ENCODE measurements at regions not wholly inside any gene's neighbourhood (a gene's known extent, or its start where the extent isn't known, plus 50 kb on each side); places are given as distances from the start of the nearest gene placed in this dataset.
"Not testable (repeated sequence)": the region's sequence is repeated elsewhere in the genome, so short reads cannot be mapped to it uniquely, and the experiment has no call there.

DNA sequence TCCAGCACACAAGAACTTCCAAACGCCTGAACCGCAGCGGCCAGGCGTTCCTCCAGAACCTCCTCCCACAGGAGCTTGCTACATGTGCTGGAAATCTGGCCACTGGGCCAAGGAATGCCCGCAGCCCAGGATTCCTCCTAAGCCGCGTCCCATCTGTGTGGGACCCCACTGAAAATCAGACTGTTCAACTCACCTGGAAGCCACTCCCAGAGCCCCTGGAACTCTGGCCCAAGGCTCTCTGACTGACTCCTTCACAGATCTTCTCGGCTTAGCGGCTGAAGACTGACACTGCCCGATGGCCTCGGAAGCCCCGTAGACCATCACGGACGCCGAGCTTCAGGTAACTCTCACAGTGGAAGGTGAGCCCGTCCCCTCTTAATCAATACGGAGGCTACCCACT is 130.2 kb upstream of the ADCY2 start:
- WGBS, 3 donors = 90 to 96% (median 93%) methylated on average over 13 to 15 of the region's 17 CpGs

DNA sequence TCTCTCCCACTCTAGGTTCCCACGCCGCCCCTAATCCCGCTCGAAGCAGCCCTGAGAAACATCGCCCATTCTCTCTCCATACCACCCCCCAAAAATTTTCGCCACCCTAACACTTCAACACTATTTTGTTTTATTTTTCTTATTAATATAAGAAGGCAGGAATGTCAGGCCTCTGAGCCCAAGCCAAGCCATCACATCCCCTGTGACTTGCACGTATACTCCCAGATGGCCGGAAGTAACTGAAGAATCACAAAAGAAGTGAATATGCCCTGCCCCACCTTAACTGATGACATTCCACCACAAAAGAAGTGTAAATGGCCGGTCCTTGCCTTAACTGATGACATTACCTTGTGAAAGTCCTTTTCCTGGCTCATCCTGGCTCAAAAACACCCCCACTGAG is 127.2 kb upstream of the ADCY2 start:
- 89 to 95% (median 92%) methylated on average over 2 to 8 of the region's 9 CpGs for WGBS, 3 donors

More for the DNA sequence above, 130.2 kb upstream of the ADCY2 start:
- H3K4me1 ChIP-seq (ENCODE audit: control insufficient read depth in 3 of 3, insufficient read depth in 2 of 3, low read depth in 1 of 3, low read length in 2 of 3); H3K9me3 ChIP-seq (ENCODE audit: control insufficient read depth in 2 of 2, insufficient read depth in 1 of 2, low read depth in 1 of 2, low read length in 1 of 2); FAIRE-seq; H3K4me3 ChIP-seq (ENCODE audit: low read depth in 1 of 3, low read length in 3 of 3); DNase-seq; H3K36me3 ChIP-seq (ENCODE audit: control insufficient read depth in 3 of 3, insufficient read depth in 2 of 3, low read depth in 1 of 3, low read length in 3 of 3); H3K27ac ChIP-seq (ENCODE audit: low read depth in 1 of 3, low read length in 2 of 3); H3K27me3 ChIP-seq (ENCODE audit: control insufficient read depth in 3 of 3, insufficient read depth in 3 of 3, low read length in 3 of 3): not testable (repeated sequence)

DNA sequence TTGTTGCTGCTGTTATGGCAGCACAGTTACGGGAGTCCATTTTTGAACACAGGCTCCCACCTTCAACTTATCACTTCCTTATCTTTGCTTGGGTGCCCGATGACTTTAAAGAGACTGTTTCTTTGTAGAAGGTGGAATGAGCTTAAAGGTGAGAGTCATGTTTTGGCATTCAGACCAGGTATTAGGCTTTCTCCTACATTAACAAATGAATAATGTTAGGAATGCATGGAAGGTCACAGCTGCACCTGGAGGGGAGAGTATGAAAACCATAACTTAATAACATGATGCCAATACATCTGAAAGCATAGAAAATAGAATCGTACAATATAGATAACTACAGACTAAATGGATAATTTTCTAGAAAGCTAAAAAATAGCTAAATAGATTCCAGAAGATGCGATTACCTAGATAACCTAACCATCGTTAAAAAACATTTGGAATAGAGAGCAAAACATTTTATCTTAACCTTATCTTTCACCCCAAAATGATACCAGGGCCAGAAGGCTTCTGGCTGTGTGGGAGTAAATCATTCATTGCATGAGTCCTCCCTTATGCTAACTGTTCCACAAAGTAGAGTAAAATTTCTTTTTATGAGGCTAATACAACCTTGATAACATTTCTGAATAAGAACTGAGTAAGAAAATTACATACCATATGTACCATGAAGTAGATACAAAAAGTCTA is 126.2 kb upstream of the ADCY2 start:
- FAIRE-seq (no peak), DNase-seq (no peak)
- peaks cover 0 to 13% (median 0%) of the 10 kb centered on the region in 3 donors for H3K4me1 ChIP-seq (ENCODE audit: control insufficient read depth in 3 of 3, insufficient read depth in 2 of 3, low read depth in 1 of 3, low read length in 2 of 3)
- H3K9me3 ChIP-seq (ENCODE audit: control insufficient read depth in 2 of 2, insufficient read depth in 1 of 2, low read depth in 1 of 2, low read length in 1 of 2) = no peaks in the 10 kb centered on the region
- WGBS, 3 donors = 30 to 53% (median 48%) methylated on average over 5 of the region's 5 CpGs
- H3K4me3 ChIP-seq (ENCODE audit: low read depth in 1 of 3, low read length in 3 of 3) = no peak overlapping the region
- H3K27me3 ChIP-seq (ENCODE audit: control insufficient read depth in 3 of 3, insufficient read depth in 3 of 3, low read length in 3 of 3) = no peaks in the 10 kb centered on the region
- H3K27ac ChIP-seq (ENCODE audit: low read depth in 1 of 3, low read length in 2 of 3) = no peak overlapping the region
- H3K36me3 ChIP-seq (ENCODE audit: control insufficient read depth in 3 of 3, insufficient read depth in 2 of 3, low read depth in 1 of 3, low read length in 3 of 3) = no peaks in the 10 kb centered on the region

More for the DNA sequence above, 127.2 kb upstream of the ADCY2 start:
- DNase-seq; H3K9me3 ChIP-seq (ENCODE audit: control insufficient read depth in 2 of 2, insufficient read depth in 1 of 2, low read depth in 1 of 2, low read length in 1 of 2); H3K27me3 ChIP-seq (ENCODE audit: control insufficient read depth in 3 of 3, insufficient read depth in 3 of 3, low read length in 3 of 3); FAIRE-seq; H3K27ac ChIP-seq (ENCODE audit: low read depth in 1 of 3, low read length in 2 of 3); H3K4me3 ChIP-seq (ENCODE audit: low read depth in 1 of 3, low read length in 3 of 3); H3K36me3 ChIP-seq (ENCODE audit: control insufficient read depth in 3 of 3, insufficient read depth in 2 of 3, low read depth in 1 of 3, low read length in 3 of 3): not testable (repeated sequence)
- H3K4me1 ChIP-seq (ENCODE audit: control insufficient read depth in 3 of 3, insufficient read depth in 2 of 3, low read depth in 1 of 3, low read length in 2 of 3) = peaks cover 0 to 13% (median 0%) of the 10 kb centered on the region in 3 donors

GRCh38 chr5:7271435-7272084 is 124.4 kb upstream of the ADCY2 start:
- Histone ChIP-seq H3K27me3 (ENCODE audit: control insufficient read depth in 3 of 3, insufficient read depth in 3 of 3, low read length in 3 of 3) (no peaks in the 10 kb centered on the region), H3K4me1 (ENCODE audit: control insufficient read depth in 3 of 3, insufficient read depth in 2 of 3, low read depth in 1 of 3, low read length in 2 of 3) (peaks cover 0 to 13% (median 0%) of the 10 kb centered on the region in 3 donors), H3K9me3 (ENCODE audit: control insufficient read depth in 2 of 2, insufficient read depth in 1 of 2, low read depth in 1 of 2, low read length in 1 of 2) (no peaks in the 10 kb centered on the region), H3K4me3 (ENCODE audit: low read depth in 1 of 3, low read length in 3 of 3) (no peak overlapping the region), H3K27ac (ENCODE audit: low read depth in 1 of 3, low read length in 2 of 3) (no peak overlapping the region), H3K36me3 (ENCODE audit: control insufficient read depth in 3 of 3, insufficient read depth in 2 of 3, low read depth in 1 of 3, low read length in 3 of 3) (no peaks in the 10 kb centered on the region)
- WGBS, 3 donors = 47 to 62% (median 58%) methylated on average over 6 of the region's 6 CpGs
- FAIRE-seq = no peak
- peak; percentile 16 to 48 for DNase-seq

DNA sequence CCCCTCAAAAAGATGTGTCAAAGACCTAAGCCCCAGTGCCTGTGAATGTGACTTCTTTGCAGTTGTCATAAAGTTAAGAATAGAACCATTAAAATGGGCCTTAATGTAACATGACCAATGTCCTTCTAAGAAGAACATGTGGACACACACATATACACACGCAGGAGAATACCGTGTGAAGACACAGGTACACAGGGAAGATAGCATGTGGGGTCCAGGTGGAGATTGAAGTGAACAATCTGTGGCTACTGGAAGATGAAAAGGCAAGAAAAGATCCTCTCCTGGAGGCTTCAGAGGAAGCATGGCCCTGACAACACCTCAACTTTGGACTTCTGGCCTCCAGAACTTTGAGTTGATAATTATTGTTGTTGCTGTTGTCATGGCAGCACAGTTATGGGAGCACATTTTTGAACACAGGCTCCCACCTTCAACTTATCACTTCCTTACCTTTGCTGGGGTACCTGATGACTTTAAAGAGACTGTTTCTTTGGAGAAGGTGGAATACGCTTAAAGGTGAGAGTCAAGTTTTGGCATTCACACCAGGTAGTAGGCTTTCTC is 123.5 kb upstream of the ADCY2 start:
- Histone ChIP-seq H3K9me3 (ENCODE audit: control insufficient read depth in 2 of 2, insufficient read depth in 1 of 2, low read depth in 1 of 2, low read length in 1 of 2) (no peaks in the 10 kb centered on the region), H3K36me3 (ENCODE audit: control insufficient read depth in 3 of 3, insufficient read depth in 2 of 3, low read depth in 1 of 3, low read length in 3 of 3) (no peaks in the 10 kb centered on the region), H3K4me3 (ENCODE audit: low read depth in 1 of 3, low read length in 3 of 3) (no peak overlapping the region), H3K27me3 (ENCODE audit: control insufficient read depth in 3 of 3, insufficient read depth in 3 of 3, low read length in 3 of 3) (no peaks in the 10 kb centered on the region), H3K4me1 (ENCODE audit: control insufficient read depth in 3 of 3, insufficient read depth in 2 of 3, low read depth in 1 of 3, low read length in 2 of 3) (peaks cover 0 to 13% (median 0%) of the 10 kb centered on the region in 3 donors), H3K27ac (ENCODE audit: low read depth in 1 of 3, low read length in 2 of 3) (no peak overlapping the region)
- peak; percentile 73 to 80 for DNase-seq
- no peak for FAIRE-seq
- WGBS, 3 donors = 62 to 90% (median 68%) methylated on average over 3 of the region's 3 CpGs

DNA sequence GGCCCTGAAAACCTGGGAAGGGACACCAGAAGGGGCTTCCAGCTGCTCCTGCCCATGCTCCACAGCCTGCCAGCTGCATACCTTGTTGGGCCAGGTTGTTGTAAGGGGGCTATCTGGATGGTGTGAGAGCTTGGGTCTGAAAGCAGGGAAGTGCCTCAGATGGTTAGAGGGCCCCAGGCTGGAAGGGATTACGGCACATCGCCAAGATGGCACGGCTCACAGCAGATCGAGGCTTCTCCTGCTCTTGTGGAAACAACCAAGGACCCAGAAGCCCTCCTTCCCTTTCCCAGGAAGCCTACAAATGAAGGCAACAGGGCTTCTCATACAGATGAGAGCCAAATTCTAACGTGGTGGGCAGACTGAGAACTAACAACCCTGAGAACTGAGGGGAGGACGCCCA is 121.7 kb upstream of the ADCY2 start:
- FAIRE-seq (no peak), DNase-seq (no peak)
- no peak overlapping the region for H3K27ac ChIP-seq (ENCODE audit: low read depth in 1 of 3, low read length in 2 of 3)
- H3K4me3 ChIP-seq (ENCODE audit: low read depth in 1 of 3, low read length in 3 of 3) = no peak overlapping the region
- H3K4me1 ChIP-seq (ENCODE audit: control insufficient read depth in 3 of 3, insufficient read depth in 2 of 3, low read depth in 1 of 3, low read length in 2 of 3) = peaks cover 0 to 13% (median 0%) of the 10 kb centered on the region in 3 donors
- no peaks in the 10 kb centered on the region for H3K36me3 ChIP-seq (ENCODE audit: control insufficient read depth in 3 of 3, insufficient read depth in 2 of 3, low read depth in 1 of 3, low read length in 3 of 3)
- H3K27me3 ChIP-seq (ENCODE audit: control insufficient read depth in 3 of 3, insufficient read depth in 3 of 3, low read length in 3 of 3) = no peaks in the 10 kb centered on the region
- WGBS, 3 donors = 84 to 91% (median 85%) methylated on average over 6 of the region's 6 CpGs
- H3K9me3 ChIP-seq (ENCODE audit: control insufficient read depth in 2 of 2, insufficient read depth in 1 of 2, low read depth in 1 of 2, low read length in 1 of 2) = no peaks in the 10 kb centered on the region

GRCh38 chr5:7289634-7290033 is 106.3 kb upstream of the ADCY2 start:
- FAIRE-seq; H3K36me3 ChIP-seq (ENCODE audit: control insufficient read depth in 3 of 3, insufficient read depth in 2 of 3, low read depth in 1 of 3, low read length in 3 of 3); DNase-seq; H3K4me1 ChIP-seq (ENCODE audit: control insufficient read depth in 3 of 3, insufficient read depth in 2 of 3, low read depth in 1 of 3, low read length in 2 of 3); H3K9me3 ChIP-seq (ENCODE audit: control insufficient read depth in 2 of 2, insufficient read depth in 1 of 2, low read depth in 1 of 2, low read length in 1 of 2); H3K27ac ChIP-seq (ENCODE audit: low read depth in 1 of 3, low read length in 2 of 3); H3K4me3 ChIP-seq (ENCODE audit: low read depth in 1 of 3, low read length in 3 of 3); H3K27me3 ChIP-seq (ENCODE audit: control insufficient read depth in 3 of 3, insufficient read depth in 3 of 3, low read length in 3 of 3): not testable (repeated sequence)
- 86 to 94% (median 92%) methylated on average over 46 of the region's 46 CpGs for WGBS, 3 donors

DNA sequence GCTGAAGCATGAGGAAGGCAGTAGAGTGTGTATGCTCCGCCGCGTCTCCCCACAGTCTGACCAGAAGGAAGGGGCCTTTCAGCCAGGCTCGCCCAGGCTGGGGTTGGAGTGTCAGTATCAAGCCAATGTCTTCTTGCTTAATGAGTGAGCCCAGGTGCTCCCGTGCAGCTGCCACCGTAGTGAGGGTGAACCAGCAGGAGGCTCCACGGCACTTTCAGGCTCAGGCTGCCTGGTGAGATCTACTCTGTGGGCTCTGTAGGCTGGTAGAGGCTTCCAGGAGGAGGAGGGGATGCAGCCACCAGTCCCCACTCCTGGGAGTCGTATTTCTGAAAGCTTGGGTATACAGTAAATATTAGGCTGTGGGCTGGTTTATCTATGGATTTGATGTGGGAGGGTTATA is 98.1 kb upstream of the ADCY2 start:
- H3K36me3 ChIP-seq (ENCODE audit: control insufficient read depth in 3 of 3, insufficient read depth in 2 of 3, low read depth in 1 of 3, low read length in 3 of 3); FAIRE-seq; H3K4me1 ChIP-seq (ENCODE audit: control insufficient read depth in 3 of 3, insufficient read depth in 2 of 3, low read depth in 1 of 3, low read length in 2 of 3); H3K9me3 ChIP-seq (ENCODE audit: control insufficient read depth in 2 of 2, insufficient read depth in 1 of 2, low read depth in 1 of 2, low read length in 1 of 2); H3K27me3 ChIP-seq (ENCODE audit: control insufficient read depth in 3 of 3, insufficient read depth in 3 of 3, low read length in 3 of 3); H3K4me3 ChIP-seq (ENCODE audit: low read depth in 1 of 3, low read length in 3 of 3); DNase-seq; H3K27ac ChIP-seq (ENCODE audit: low read depth in 1 of 3, low read length in 2 of 3): not testable (repeated sequence)
- WGBS, 3 donors = 97 to 100% (median 100%) methylated on average over 2 to 4 of the region's 8 CpGs
